GM23248 (cell line): ENCODE measurements at regions not wholly inside any gene's neighbourhood (a gene's known extent, or its start where the extent isn't known, plus 50 kb on each side); places are given as distances from the start of the nearest gene placed in this dataset.

Source experiments
- EZH2 ChIP-seq: fragments of 200-600 bp; sonication (generic); IDR thresholded peaks from 2 replicates; pipeline ENCODE4 v1.6.1; 2018; ENCODE audit warnings: antibody characterized with exemption, mild to moderate bottlenecking; ENCODE audit not compliant: insufficient read depth, poor library complexity, severe bottlenecking
- EZH2phosphoT487 ChIP-seq: fragments of 200-600 bp; sonication (generic); IDR thresholded peaks from 2 replicates; pipeline ENCODE4 v1.6.1; 2018; ENCODE audit warnings: antibody characterized with exemption, moderate library complexity, mild to moderate bottlenecking, low read depth; ENCODE audit not compliant: insufficient read depth

GRCh38 chr12:53824001-53824712, 72.4 kb upstream of the CISTR start:
- no peak for TF ChIP-seq EZH2
- no peak for TF ChIP-seq EZH2phosphoT487
